CD4-positive, CD25-positive, alpha-beta regulatory T cell (primary cell): ENCODE measurements at regions not wholly inside any gene's neighbourhood (a gene's known extent, or its start where the extent isn't known, plus 50 kb on each side); places are given as distances from the start of the nearest gene placed in this dataset.

Experiments used
- ATAC-seq, 2 donors: fragments of 150-1000 bp; cut with Tn5 transposase; one replicate each; pipeline ENCODE4 v1.10.0; 2021; ENCODE audit warnings: low read depth in 2 of 2, moderate number of reproducible peaks in 2 of 2, moderate library complexity in 1 of 2
- DNase-seq, 3 donors: peaks; one replicate each; pipeline versions ENCODE4 v3.0.0 to v3.0.0-alpha.2; 2012 to 2022; ENCODE audit warnings: mixed read lengths in 1 of 3
- H3K27ac ChIP-seq: one replicate; pipeline ENCODE4 v1.7.0; 2013; ENCODE audit warnings: mild to moderate bottlenecking, low read length; ENCODE audit not compliant: insufficient read depth, poor library complexity, severe bottlenecking
- H3K27me3 ChIP-seq: one replicate; pipeline ENCODE4 v1.7.0; 2013; ENCODE audit warnings: low read length; ENCODE audit not compliant: control insufficient read depth, insufficient read depth
- H3K36me3 ChIP-seq: one replicate; pipeline ENCODE4 v1.7.0; 2013; ENCODE audit warnings: mild to moderate bottlenecking, low read length, moderate library complexity; ENCODE audit not compliant: control insufficient read depth, insufficient read depth
- H3K4me1 ChIP-seq: 2 replicates; pipeline ENCODE4 v1.7.0; 2013; ENCODE audit warnings: mild to moderate bottlenecking, low read length; ENCODE audit not compliant: insufficient read depth, control insufficient read depth, poor library complexity, severe bottlenecking
- H3K4me3 ChIP-seq: one replicate; pipeline ENCODE4 v1.7.0; 2013; ENCODE audit warnings: low read depth, mild to moderate bottlenecking, low read length, moderate library complexity
- H3K9me3 ChIP-seq, 2 experiments: 1 replicate in 1 of 2; 2 replicates in 1 of 2; pipeline ENCODE4 v1.7.0; 2013; ENCODE audit warnings: low read length in 2 of 2, mild to moderate bottlenecking in 1 of 2, moderate library complexity in 1 of 2; ENCODE audit not compliant: control insufficient read depth in 2 of 2
- H3K27ac Mint-ChIP-seq, 3 donors: one replicate each; pipeline ENCODE4 v1.8.0; 2020 to 2022; ENCODE audit warnings: mild to moderate bottlenecking in 3 of 3, mixed read lengths in 3 of 3, moderate library complexity in 2 of 3
- H3K27me3 Mint-ChIP-seq: one replicate; pipeline ENCODE4 v1.8.0; 2022; ENCODE audit warnings: mild to moderate bottlenecking, mixed read lengths
- H3K36me3 Mint-ChIP-seq: one replicate; pipeline ENCODE4 v1.8.0; 2020; ENCODE audit warnings: mixed read lengths
- H3K4me1 Mint-ChIP-seq, 4 donors: one replicate each; pipeline ENCODE4 v1.8.0; 2020 to 2022; ENCODE audit warnings: mixed read lengths in 4 of 4, mild to moderate bottlenecking in 1 of 4
- H3K4me3 Mint-ChIP-seq, 4 donors: one replicate each; pipeline ENCODE4 v1.8.0; 2020 to 2022; ENCODE audit warnings: mild to moderate bottlenecking in 4 of 4, mixed read lengths in 4 of 4, moderate library complexity in 3 of 4
- H3K9me3 Mint-ChIP-seq, 7 donors: one replicate each; pipeline ENCODE4 v1.8.0; 2020 to 2022; ENCODE audit warnings: mixed read lengths in 7 of 7, mild to moderate bottlenecking in 3 of 7, moderate library complexity in 2 of 7

DNA sequence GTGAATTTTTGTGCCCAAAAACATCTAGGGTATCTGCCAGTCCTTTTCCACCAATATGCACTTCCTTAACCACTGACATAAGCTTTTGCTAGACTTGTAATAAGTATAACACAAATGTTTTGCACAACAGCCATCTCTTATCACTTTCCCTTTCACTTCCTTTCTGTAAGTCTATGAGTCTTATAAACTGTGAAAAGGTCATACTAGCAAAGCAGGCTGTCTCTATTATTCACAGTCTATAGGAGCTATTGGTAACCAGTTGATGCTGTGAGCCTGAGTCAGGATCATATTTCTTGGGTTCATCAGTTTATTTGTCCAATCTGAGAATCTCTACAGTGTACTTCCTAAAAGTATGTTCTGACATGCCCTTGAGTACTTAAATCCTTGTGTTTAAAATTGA lies 172.6 kb downstream of the CHRM3 start:
- peak in 1 of 3 donors; percentile 33 for DNase-seq
- no peaks in the 10 kb centered on the region for H3K4me1 ChIP-seq
- no peaks in the 10 kb centered on the region for H3K9me3 ChIP-seq
- Mint-ChIP-seq H3K27me3 (peaks cover 7% of the 10 kb centered on the region), H3K4me1 (peaks cover 4 to 13% (median 9%) of the 10 kb centered on the region in 4 donors), H3K9me3 (no peaks in the 10 kb centered on the region), H3K4me3 (no peak overlapping the region), H3K27ac (no peak overlapping the region), H3K36me3 (no peaks in the 10 kb centered on the region)
- no peak overlapping the region for H3K4me3 ChIP-seq
- peak; percentile 34 to 43 for ATAC-seq
- H3K27me3 ChIP-seq = no peaks in the 10 kb centered on the region
- H3K27ac ChIP-seq = no peak overlapping the region
- H3K36me3 ChIP-seq = no peaks in the 10 kb centered on the region

DNA sequence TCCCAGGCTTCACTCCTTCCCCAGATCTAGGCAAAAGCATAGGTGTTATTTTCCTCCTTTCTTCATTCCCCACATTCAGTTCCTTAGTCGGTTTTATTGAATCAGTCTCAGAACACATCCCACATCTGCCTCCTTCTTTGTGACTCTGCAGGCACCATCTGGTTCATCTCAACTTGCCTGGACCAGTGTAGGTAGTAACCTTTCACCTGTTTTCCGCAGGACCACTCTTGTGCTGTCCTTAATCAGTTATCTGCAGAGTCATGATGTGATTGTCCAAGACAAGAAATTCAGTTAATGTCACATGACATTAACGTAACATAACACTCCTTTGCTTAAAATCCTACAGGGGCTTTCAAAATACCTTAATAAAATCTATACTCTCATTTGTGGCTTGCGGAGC lies 174.6 kb downstream of the CHRM3 start:
- no peaks in the 10 kb centered on the region for H3K9me3 ChIP-seq
- H3K4me3 Mint-ChIP-seq = no peak overlapping the region

DNA sequence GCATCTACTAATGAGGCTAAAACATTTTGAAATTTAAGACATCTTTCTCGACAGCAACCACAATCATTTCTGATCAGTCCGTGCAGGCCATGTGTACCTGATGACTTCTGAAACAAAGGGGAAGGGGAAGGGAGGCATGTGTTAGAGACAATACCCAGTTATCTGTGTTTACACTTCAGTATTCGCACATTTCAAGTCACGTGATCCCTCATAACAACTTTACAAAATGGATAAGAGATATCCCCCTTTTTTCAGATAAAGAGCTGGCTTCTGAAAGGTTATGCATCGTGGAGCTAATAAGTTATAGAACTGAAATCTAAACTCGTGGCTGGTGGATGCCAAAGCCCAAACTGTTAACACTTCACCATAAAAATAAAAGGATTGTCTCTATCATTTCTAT lies 175.7 kb downstream of the CHRM3 start:
- DNase-seq = no peak
- ATAC-seq = no peak
- Histone ChIP-seq H3K4me1 (no peaks in the 10 kb centered on the region), H3K36me3 (no peaks in the 10 kb centered on the region), H3K27ac (no peak overlapping the region), H3K4me3 (no peak overlapping the region), H3K27me3 (no peaks in the 10 kb centered on the region), H3K9me3 (no peaks in the 10 kb centered on the region)
- H3K27me3 Mint-ChIP-seq = peaks cover 7% of the 10 kb centered on the region
- H3K9me3 Mint-ChIP-seq = peaks cover 0 to 2% (median 0%) of the 10 kb centered on the region in 7 donors
- H3K27ac Mint-ChIP-seq = no peak overlapping the region
- H3K4me3 Mint-ChIP-seq = no peak overlapping the region
- H3K4me1 Mint-ChIP-seq = peaks cover 4 to 13% (median 9%) of the 10 kb centered on the region in 4 donors
- no peaks in the 10 kb centered on the region for H3K36me3 Mint-ChIP-seq

More for the DNA sequence above, 174.6 kb downstream of the CHRM3 start:
- DNase-seq (no peak), ATAC-seq (no peak)
- no peaks in the 10 kb centered on the region for H3K27me3 ChIP-seq
- no peaks in the 10 kb centered on the region for H3K4me1 ChIP-seq
- peaks cover 7% of the 10 kb centered on the region for H3K27me3 Mint-ChIP-seq
- H3K4me1 Mint-ChIP-seq = peaks cover 4 to 13% (median 9%) of the 10 kb centered on the region in 4 donors
- no peaks in the 10 kb centered on the region for H3K36me3 ChIP-seq
- H3K4me3 ChIP-seq = no peak overlapping the region
- H3K36me3 Mint-ChIP-seq = no peaks in the 10 kb centered on the region
- peaks cover 0 to 2% (median 0%) of the 10 kb centered on the region in 7 donors for H3K9me3 Mint-ChIP-seq
- H3K27ac Mint-ChIP-seq = no peak overlapping the region
- H3K27ac ChIP-seq = no peak overlapping the region

DNA sequence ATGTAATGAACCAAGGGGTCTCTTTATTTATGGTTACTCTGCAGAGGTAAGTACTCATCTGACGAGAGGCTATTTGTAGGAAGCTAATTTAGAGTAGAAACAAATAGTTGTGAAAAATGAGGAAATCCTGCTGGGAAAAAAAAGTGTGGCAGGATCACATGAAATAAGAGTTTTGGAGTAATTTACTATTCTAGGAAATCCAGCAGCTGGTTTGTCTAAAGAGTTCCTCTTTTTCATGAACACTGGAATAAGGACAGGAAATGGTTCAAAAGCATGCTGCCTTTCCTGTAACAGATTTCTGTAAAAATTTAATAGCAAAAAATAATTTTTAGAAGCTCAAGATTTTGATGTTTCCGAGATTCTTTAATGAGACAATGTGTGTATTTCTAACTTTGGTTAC lies 177.3 kb downstream of the CHRM3 start:
- Histone ChIP-seq H3K27ac (no peak overlapping the region), H3K9me3 (no peaks in the 10 kb centered on the region), H3K36me3 (no peaks in the 10 kb centered on the region), H3K4me1 (no peaks in the 10 kb centered on the region), H3K4me3 (no peak overlapping the region), H3K27me3 (no peaks in the 10 kb centered on the region)
- Mint-ChIP-seq H3K9me3 (peaks cover 0 to 2% (median 0%) of the 10 kb centered on the region in 7 donors), H3K27me3 (peaks cover 6% of the 10 kb centered on the region), H3K36me3 (no peaks in the 10 kb centered on the region), H3K4me1 (peaks cover 3 to 7% (median 6%) of the 10 kb centered on the region in 4 donors), H3K27ac (no peak overlapping the region), H3K4me3 (no peak overlapping the region)
- ATAC-seq = no peak
- DNase-seq = no peak

DNA sequence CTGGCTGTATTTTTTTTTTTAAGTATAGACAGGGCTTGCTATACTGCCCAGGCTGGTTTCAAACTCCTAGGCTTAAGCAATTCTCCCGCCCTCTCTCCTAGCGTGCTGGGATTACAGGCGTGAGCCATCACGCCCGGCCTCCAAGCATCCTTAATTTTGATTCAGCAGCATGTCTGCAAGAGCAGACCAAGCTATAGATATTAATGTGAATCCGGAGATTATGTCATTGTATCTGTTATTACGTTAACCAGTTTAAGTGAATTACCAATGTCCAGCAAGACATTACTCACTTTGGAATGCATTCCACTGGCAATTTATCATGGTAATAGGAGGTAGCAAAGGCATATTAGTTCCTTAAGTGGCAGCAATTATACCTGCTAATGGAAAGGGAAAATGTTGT lies 179.7 kb downstream of the CHRM3 start:
- no peaks in the 10 kb centered on the region for H3K4me1 ChIP-seq
- Mint-ChIP-seq H3K27me3 (no peaks in the 10 kb centered on the region), H3K4me1 (peaks cover 0 to 4% (median 0%) of the 10 kb centered on the region in 4 donors), H3K4me3 (no peak overlapping the region), H3K36me3 (no peaks in the 10 kb centered on the region), H3K27ac (no peak overlapping the region), H3K9me3 (peaks cover 0 to 2% (median 0%) of the 10 kb centered on the region in 7 donors)
- H3K27me3 ChIP-seq = no peaks in the 10 kb centered on the region
- ATAC-seq (no peak), DNase-seq (no peak)
- H3K27ac ChIP-seq = no peak overlapping the region
- H3K9me3 ChIP-seq = no peaks in the 10 kb centered on the region
- no peak overlapping the region for H3K4me3 ChIP-seq
- no peaks in the 10 kb centered on the region for H3K36me3 ChIP-seq

DNA sequence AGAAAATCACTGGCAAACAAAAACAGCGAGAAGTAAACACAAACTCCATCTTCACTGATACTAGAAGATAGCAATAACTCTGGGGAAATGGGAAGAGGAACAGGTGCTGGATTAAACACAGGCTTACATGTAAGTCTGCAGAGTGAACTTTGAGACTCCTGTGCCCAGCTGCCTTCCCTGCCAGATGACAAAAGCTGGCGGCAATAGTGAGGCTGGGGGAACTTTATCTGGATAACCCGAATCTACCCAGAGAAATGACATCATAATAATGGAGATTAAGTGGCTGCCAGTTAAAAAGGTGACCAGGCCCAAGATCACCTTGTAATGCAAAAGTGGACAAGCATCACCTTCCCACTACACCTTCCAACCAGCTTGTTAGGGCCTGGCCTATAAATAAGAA lies 184.5 kb downstream of the CHRM3 start:
- Mint-ChIP-seq H3K27me3 (no peaks in the 10 kb centered on the region), H3K4me3 (no peak overlapping the region), H3K4me1 (peaks cover 0 to 2% (median 0%) of the 10 kb centered on the region in 4 donors), H3K36me3 (no peaks in the 10 kb centered on the region), H3K9me3 (no peaks in the 10 kb centered on the region), H3K27ac (no peak overlapping the region)
- H3K36me3 ChIP-seq = no peaks in the 10 kb centered on the region
- no peaks in the 10 kb centered on the region for H3K9me3 ChIP-seq
- DNase-seq = no peak
- H3K27ac ChIP-seq = no peak overlapping the region
- H3K27me3 ChIP-seq = no peaks in the 10 kb centered on the region
- H3K4me3 ChIP-seq = no peak overlapping the region
- ATAC-seq = no peak
- no peaks in the 10 kb centered on the region for H3K4me1 ChIP-seq

DNA sequence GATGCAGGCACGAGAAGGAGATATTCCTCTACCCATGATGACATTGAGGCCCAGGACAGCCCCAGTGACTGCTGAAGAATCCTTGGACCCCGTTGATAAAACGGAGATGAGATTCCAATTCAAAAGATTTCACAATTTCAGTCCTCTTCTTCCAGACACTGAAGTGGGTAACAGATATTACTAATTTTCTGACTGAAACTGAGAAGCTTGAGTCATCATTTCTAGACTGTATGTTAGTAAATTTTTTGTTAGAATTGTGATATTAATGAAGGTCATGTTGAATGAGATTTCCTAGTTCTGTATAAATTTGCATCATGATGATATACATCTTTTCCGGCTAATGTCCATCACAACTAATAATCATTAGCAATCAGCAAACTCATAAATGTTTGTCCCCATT lies 185.8 kb downstream of the CHRM3 start:
- Histone ChIP-seq H3K9me3 (no peaks in the 10 kb centered on the region), H3K4me3 (no peak overlapping the region), H3K36me3 (no peaks in the 10 kb centered on the region), H3K27me3 (no peaks in the 10 kb centered on the region), H3K4me1 (no peaks in the 10 kb centered on the region), H3K27ac (no peak overlapping the region)
- H3K4me1 Mint-ChIP-seq = peaks cover 0 to 2% (median 0%) of the 10 kb centered on the region in 4 donors
- no peaks in the 10 kb centered on the region for H3K36me3 Mint-ChIP-seq
- no peak overlapping the region for H3K27ac Mint-ChIP-seq
- H3K27me3 Mint-ChIP-seq = no peaks in the 10 kb centered on the region
- DNase-seq (no peak), ATAC-seq (no peak)
- H3K4me3 Mint-ChIP-seq = no peak overlapping the region
- H3K9me3 Mint-ChIP-seq = no peaks in the 10 kb centered on the region

DNA sequence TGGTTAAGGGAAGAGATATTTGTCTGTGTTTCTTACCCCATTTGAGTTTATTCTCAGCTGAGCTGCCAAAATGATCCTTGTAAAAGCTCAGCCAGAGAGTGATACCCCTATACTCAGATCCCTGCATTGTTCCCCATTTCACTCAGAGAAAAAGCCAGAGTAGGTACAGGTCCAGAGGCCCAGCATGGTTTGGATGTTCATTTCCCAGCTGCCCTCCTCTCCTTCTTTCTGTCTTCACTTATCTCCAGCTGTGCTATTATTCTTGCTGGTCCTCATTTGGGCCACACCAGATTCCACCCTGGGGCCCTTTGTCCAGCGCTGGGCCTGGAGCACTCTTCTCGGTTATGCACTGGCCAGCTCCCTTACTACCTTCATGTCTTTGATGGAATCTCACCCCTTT lies 187.7 kb downstream of the CHRM3 start:
- Mint-ChIP-seq H3K4me1 (peaks cover 0 to 2% (median 0%) of the 10 kb centered on the region in 4 donors), H3K36me3 (no peaks in the 10 kb centered on the region), H3K9me3 (no peaks in the 10 kb centered on the region), H3K27ac (peak overlapping the region in 1 of 3 donors; percentile 18), H3K4me3 (no peak overlapping the region), H3K27me3 (no peaks in the 10 kb centered on the region)
- H3K4me3 ChIP-seq = no peak overlapping the region
- no peaks in the 10 kb centered on the region for H3K9me3 ChIP-seq
- ATAC-seq = no peak
- H3K36me3 ChIP-seq = no peaks in the 10 kb centered on the region
- no peaks in the 10 kb centered on the region for H3K4me1 ChIP-seq
- H3K27me3 ChIP-seq = no peaks in the 10 kb centered on the region
- DNase-seq = no peak
- no peak overlapping the region for H3K27ac ChIP-seq
